ENCODE measurements at regions not wholly inside any gene's neighbourhood (a gene's known extent, or its start where the extent isn't known, plus 50 kb on each side); places are given as distances from the start of the nearest gene placed in this dataset.

GRCh38 chr13:111527614-111528229, 207.3 kb downstream of the TEX29 start:
- no peaks in the 10 kb centered on the region for H3K27me3 Mint-ChIP-seq (ENCODE audit: insufficient read depth)
- H3K36me3 Mint-ChIP-seq (ENCODE audit: low read depth), result no peaks in the 10 kb centered on the region
- no peak for DNase-seq
- H3K27ac Mint-ChIP-seq, result no peak overlapping the region
- peaks cover 12% of the 10 kb centered on the region for H3K9me3 Mint-ChIP-seq
- no peak overlapping the region for H3K4me3 Mint-ChIP-seq
- H3K4me1 Mint-ChIP-seq (ENCODE audit: low read depth), result no peaks in the 10 kb centered on the region
- TF ChIP-seq CTCF (IDR thresholded peaks at IDR 0.05), result no peak

GRCh38 chr13:111528513-111528912, 208.1 kb downstream of the TEX29 start:
- H3K36me3 Mint-ChIP-seq (ENCODE audit: low read depth), result no peaks in the 10 kb centered on the region
- H3K4me3 Mint-ChIP-seq, result no peak overlapping the region
- no peak for DNase-seq
- H3K4me1 Mint-ChIP-seq (ENCODE audit: low read depth), result no peaks in the 10 kb centered on the region
- TF ChIP-seq CTCF (IDR thresholded peaks at IDR 0.05), result no peak
- peaks cover 12% of the 10 kb centered on the region for H3K9me3 Mint-ChIP-seq
- no peaks in the 10 kb centered on the region for H3K27me3 Mint-ChIP-seq (ENCODE audit: insufficient read depth)
- no peak overlapping the region for H3K27ac Mint-ChIP-seq

- DNase-seq, result no peak
- no peaks in the 10 kb centered on the region for H3K27me3 Mint-ChIP-seq (ENCODE audit: insufficient read depth)
- no peaks in the 10 kb centered on the region for H3K4me1 Mint-ChIP-seq (ENCODE audit: low read depth)
- H3K27ac Mint-ChIP-seq, result no peak overlapping the region
- no peaks in the 10 kb centered on the region for H3K36me3 Mint-ChIP-seq (ENCODE audit: low read depth)
- peaks cover 12% of the 10 kb centered on the region for H3K9me3 Mint-ChIP-seq
- TF ChIP-seq CTCF (IDR thresholded peaks at IDR 0.05), result no peak
- no peak overlapping the region for H3K4me3 Mint-ChIP-seq
Observed at GRCh38 chr13:111530137-111530870, 209.9 kb downstream of the TEX29 start.

GRCh38 chr13:111531505-111531904, 211.1 kb downstream of the TEX29 start:
- no peak overlapping the region for H3K4me3 Mint-ChIP-seq
- H3K4me1 Mint-ChIP-seq (ENCODE audit: low read depth), result no peaks in the 10 kb centered on the region
- TF ChIP-seq CTCF (IDR thresholded peaks at IDR 0.05), result no peak
- no peak overlapping the region for H3K27ac Mint-ChIP-seq
- no peaks in the 10 kb centered on the region; the same call in 1 of the 2 replicates for H3K27me3 Mint-ChIP-seq (ENCODE audit: insufficient read depth)
- H3K36me3 Mint-ChIP-seq (ENCODE audit: low read depth), result no peaks in the 10 kb centered on the region
- H3K9me3 Mint-ChIP-seq, result peaks cover 14% of the 10 kb centered on the region
- peak; percentile 7 for DNase-seq

- no peak overlapping the region for H3K27ac Mint-ChIP-seq
- H3K4me1 Mint-ChIP-seq (ENCODE audit: low read depth), result no peaks in the 10 kb centered on the region
- no peaks in the 10 kb centered on the region for H3K36me3 Mint-ChIP-seq (ENCODE audit: low read depth)
- no peaks in the 10 kb centered on the region; the same call in 1 of the 2 replicates for H3K27me3 Mint-ChIP-seq (ENCODE audit: insufficient read depth)
- TF ChIP-seq CTCF (IDR thresholded peaks at IDR 0.05), result no peak
- DNase-seq, result no peak
- H3K9me3 Mint-ChIP-seq, result peaks cover 19% of the 10 kb centered on the region
- no peak overlapping the region for H3K4me3 Mint-ChIP-seq
Observed at GRCh38 chr13:111532111-111532510, 211.7 kb downstream of the TEX29 start.
